VCaP (cell line): ENCODE measurements at regions not wholly inside any gene's neighbourhood (a gene's known extent, or its start where the extent isn't known, plus 50 kb on each side); places are given as distances from the start of the nearest gene placed in this dataset.

Experiments
- H3K27ac ChIP-seq: fragments of 450-650 bp; 2 replicates; pipeline ENCODE4 v1.5.1; 2017
- TF ChIP-seq, protein P1 (sequence below): fragments of 450-650 bp; conservative IDR thresholded peaks from 2 replicates; pipeline ENCODE4 v1.5.1; 2017; ENCODE audit warnings: mild to moderate bottlenecking, moderate library complexity

DNA sequence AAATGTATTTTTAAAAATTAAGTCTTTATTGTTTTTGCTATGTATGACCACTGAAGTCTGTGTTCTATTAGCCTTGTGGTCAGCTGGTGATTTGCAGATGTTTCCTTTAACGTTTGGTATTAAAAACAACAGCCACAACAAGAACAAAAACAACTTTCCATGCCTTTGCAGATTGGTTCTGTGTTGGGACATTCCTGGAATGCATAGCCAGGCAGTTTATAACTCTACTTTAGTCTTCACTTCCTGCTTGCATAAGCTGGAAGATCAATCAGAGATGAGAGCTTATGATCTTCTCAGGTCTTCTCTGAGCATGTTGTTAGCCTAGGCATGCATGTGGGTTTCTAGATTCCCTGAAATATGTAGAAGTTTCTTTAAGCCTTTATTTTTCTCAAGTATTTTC, 58.9 kb upstream of the SEMA3C start:
- TF ChIP-seq, protein P1, sequence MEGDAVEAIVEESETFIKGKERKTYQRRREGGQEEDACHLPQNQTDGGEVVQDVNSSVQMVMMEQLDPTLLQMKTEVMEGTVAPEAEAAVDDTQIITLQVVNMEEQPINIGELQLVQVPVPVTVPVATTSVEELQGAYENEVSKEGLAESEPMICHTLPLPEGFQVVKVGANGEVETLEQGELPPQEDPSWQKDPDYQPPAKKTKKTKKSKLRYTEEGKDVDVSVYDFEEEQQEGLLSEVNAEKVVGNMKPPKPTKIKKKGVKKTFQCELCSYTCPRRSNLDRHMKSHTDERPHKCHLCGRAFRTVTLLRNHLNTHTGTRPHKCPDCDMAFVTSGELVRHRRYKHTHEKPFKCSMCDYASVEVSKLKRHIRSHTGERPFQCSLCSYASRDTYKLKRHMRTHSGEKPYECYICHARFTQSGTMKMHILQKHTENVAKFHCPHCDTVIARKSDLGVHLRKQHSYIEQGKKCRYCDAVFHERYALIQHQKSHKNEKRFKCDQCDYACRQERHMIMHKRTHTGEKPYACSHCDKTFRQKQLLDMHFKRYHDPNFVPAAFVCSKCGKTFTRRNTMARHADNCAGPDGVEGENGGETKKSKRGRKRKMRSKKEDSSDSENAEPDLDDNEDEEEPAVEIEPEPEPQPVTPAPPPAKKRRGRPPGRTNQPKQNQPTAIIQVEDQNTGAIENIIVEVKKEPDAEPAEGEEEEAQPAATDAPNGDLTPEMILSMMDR, result no peak

DNA sequence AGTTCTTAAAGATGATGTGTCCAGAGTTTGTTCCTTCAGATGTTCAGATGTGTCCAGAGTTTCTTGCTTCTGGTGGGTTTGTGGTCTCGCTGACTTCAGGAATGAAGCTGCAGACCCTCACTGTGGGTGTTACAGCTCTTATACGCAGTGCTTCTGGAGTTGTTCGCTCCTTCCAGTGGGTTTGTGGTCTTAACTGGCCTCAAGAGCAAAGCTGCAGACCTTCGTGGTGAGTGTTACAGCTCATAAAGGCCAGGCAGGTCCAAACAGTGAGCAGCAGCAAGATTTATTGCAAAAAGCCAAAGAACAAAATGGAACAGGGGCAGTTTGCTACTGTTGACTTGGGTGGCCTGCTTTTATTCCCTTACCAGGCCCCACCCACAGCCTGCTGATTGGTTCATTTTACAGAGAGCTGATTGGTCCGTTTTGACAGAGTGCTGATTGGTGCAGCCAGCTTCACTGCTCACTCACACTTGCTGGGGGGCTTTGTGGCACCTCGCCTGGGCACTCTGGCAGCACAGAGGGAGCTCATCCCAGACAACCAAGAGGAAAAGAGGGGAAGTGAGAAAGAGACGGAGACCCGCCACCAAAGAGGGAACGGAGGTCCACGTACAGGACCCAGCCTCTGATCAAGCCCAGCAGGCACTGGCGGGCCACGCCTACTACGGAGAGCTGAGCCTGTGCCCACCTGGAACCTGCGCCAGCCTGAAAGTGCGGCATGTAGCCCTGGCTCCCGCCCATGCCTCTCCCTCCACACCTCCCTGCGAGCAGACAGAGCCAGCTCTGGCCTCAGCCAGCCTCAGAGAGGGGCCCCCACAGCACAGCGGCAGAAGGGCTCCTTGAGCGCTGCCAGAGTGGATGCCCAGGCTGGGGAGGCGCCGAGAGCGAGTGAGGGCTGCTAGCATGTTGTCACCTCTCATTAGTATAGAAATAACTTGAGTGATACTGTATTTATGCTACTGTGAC, 55.8 kb upstream of the SEMA3C start:
- TF ChIP-seq, protein P1, result no peak
- no peak overlapping the region for H3K27ac ChIP-seq

More for the DNA sequence above, 58.9 kb upstream of the SEMA3C start:
- H3K27ac ChIP-seq, result no peak overlapping the region

DNA sequence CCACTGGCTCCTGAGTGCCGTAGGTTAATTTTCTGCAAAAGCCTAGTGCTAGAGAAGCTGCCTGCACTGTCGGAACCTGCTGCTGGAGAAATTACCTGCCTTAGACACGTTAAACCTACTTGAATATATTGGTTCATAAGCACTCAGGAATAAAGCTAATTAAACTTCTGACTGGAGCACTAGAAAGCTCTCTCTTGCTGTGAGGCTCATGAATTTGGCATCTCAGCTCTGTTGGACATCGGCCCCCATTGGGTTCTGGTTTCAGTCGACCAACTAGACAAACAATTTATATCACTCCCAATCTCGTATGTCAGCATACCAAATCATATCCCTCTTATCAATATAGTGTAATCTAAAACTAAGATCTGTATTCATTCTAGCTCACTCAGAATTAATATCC, 52.4 kb upstream of the SEMA3C start:
- H3K27ac ChIP-seq, result no peak overlapping the region

More for the DNA sequence above, 52.4 kb upstream of the SEMA3C start:
- TF ChIP-seq, protein P1, result no peak
